ENCODE measurements at regions not wholly inside any gene's neighbourhood (a gene's known extent, or its start where the extent isn't known, plus 50 kb on each side); places are given as distances from the start of the nearest gene placed in this dataset.

- POLR2A ChIA-PET, result no interaction called here
- no TSS peak for BruUV-seq (replicated peaks)
These were observed 574.2 kb downstream of the NUF2 start for GRCh38 chr1:163896001-163896400.

More at GRCh38 chr1:163896001-163896400, 574.2 kb downstream of the NUF2 start:
- ChIA-PET SMC1A (ENCODE audit: uncharacterized antibody, unreplicated experiment) (no interaction called here), RAD21 (ENCODE audit: unreplicated experiment) (no interaction called here), CTCF (no interaction called here)
- TF ChIP-seq MYB (IDR thresholded peaks at IDR 0.05; ENCODE audit: borderline replicate concordance, low read depth, low read length) (no peak), SIN3A (IDR thresholded peaks at IDR 0.05; ENCODE audit: low read depth, low read length) (no peak), ZNF687 (IDR thresholded peaks at IDR 0.05) (no peak), CREM (IDR thresholded peaks at IDR 0.05; ENCODE audit: low read depth) (no peak)
- no peaks in the 10 kb centered on the region for H3K36me3 ChIP-seq (ENCODE audit: control insufficient read depth in 2 of 2, insufficient read depth in 2 of 2, low read length in 1 of 2)
- no peaks in the 10 kb centered on the region for H4K20me1 ChIP-seq (ENCODE audit: control insufficient read depth, insufficient read depth)
- no peak overlapping the region for H2AFZ ChIP-seq (ENCODE audit: control insufficient read depth, low read depth, low read length)
- no peaks in the 10 kb centered on the region for H3K4me1 ChIP-seq (ENCODE audit: control insufficient read depth, insufficient read depth, low read length)
- H3K27me3 ChIP-seq (replicated peaks in 1 of 2; ENCODE audit: control insufficient read depth in 2 of 2, insufficient read depth in 2 of 2, low read length in 1 of 2), result no peaks in the 10 kb centered on the region
- FAIRE-seq (no peak), ATAC-seq (no peak), DNase-seq (ENCODE audit: low read depth, low spot score) (no peak)
- no peak overlapping the region for H3K4me2 ChIP-seq (ENCODE audit: control insufficient read depth, insufficient read depth)
- intact Hi-C loops (cut with micrococcal nuclease; ENCODE audit: unreplicated experiment), result no loop called here
- WGBS (ENCODE audit: insufficient coverage, insufficient replicate concordance, low lambda C conversion rate, missing lambda C conversion rate), result 0% methylated on average over 1 of the region's 1 CpG
- H3K9me3 ChIP-seq (replicated peaks; ENCODE audit: control insufficient read depth, insufficient read depth, low read length), result no peaks in the 10 kb centered on the region
- no peak overlapping the region for H3K9ac ChIP-seq (ENCODE audit: control insufficient read depth, insufficient read depth, low read length)
- H3K27ac ChIP-seq (ENCODE audit: control insufficient read depth, insufficient read depth), result no peak overlapping the region
- no peaks in the 10 kb centered on the region for H3K79me2 ChIP-seq (ENCODE audit: control insufficient read depth, insufficient read depth, low read length)
- in situ Hi-C loops (cut with MboI), result no loop called here
- no peak overlapping the region for H3K4me3 ChIP-seq
